Mucosa of descending colon (tissue), 3 donors: ENCODE measurements at regions not wholly inside any gene's neighbourhood (a gene's known extent, or its start where the extent isn't known, plus 50 kb on each side); places are given as distances from the start of the nearest gene placed in this dataset.

Experiments used
- ATAC-seq: fragments of 200-7000 bp; cut with Tn5 transposase; one replicate; pipeline ENCODE4 v1.9.1; 2020; ENCODE audit warnings: mild to moderate bottlenecking, moderate library complexity
- DNase-seq, 3 donors: peaks; one replicate each; pipeline ENCODE4 v3.0.0-alpha.2; 2020
- H3K36me3 ChIP-seq: fragments of 200-600 bp; one replicate; pipeline ENCODE4 v1.8.0; 2021; ENCODE audit warnings: low read depth, mild to moderate bottlenecking
- H3K4me1 ChIP-seq: fragments of 200-600 bp; one replicate; pipeline ENCODE4 v1.8.0; 2021; ENCODE audit warnings: low read depth, mild to moderate bottlenecking
- H3K4me3 ChIP-seq: fragments of 200-600 bp; one replicate; pipeline ENCODE4 v1.8.0; 2021; ENCODE audit warnings: mild to moderate bottlenecking
- H3K9me3 ChIP-seq: fragments of 200-600 bp; one replicate; pipeline ENCODE4 v1.8.0; 2021; ENCODE audit warnings: mild to moderate bottlenecking
- CTCF ChIP-seq: fragments of 200-600 bp; IDR thresholded peaks from one replicate; pipeline ENCODE4 v1.8.0; 2022; ENCODE audit warnings: antibody characterized with exemption, mild to moderate bottlenecking
- intact Hi-C, 2 donors: fragments of 100-400 bp; cut with DNase I in 1 of 2; cut with micrococcal nuclease in 1 of 2; formaldehyde crosslinking; loops; one replicate each; pipeline versions ENCODE4 v1.11.0 to v1.11.1; 2022; cut with DNase I, micrococcal nuclease
- donor health status: DM: no; HTN: no; CAD: no; lungs with moderate emphysema.
- donor health status: DM: no; HTN: no; CAD: no.
- donor health status: DM: no; HTN: yes; CAD: no.

GRCh38 chr1:208895820-208896219, 651.6 kb upstream of the PLXNA2 start:
- DNase-seq (no peak), ATAC-seq (no peak)
- no peak for TF ChIP-seq CTCF
- Histone ChIP-seq H3K4me1 (no peaks in the 10 kb centered on the region), H3K36me3 (no peaks in the 10 kb centered on the region), H3K9me3 (no peaks in the 10 kb centered on the region), H3K4me3 (no peak overlapping the region)
- intact Hi-C loops, result no loop called here

GRCh38 chr1:208896768-208897167, 652.6 kb upstream of the PLXNA2 start:
- no peak overlapping the region for H3K4me3 ChIP-seq
- H3K4me1 ChIP-seq, result no peaks in the 10 kb centered on the region
- no peaks in the 10 kb centered on the region for H3K9me3 ChIP-seq
- no peaks in the 10 kb centered on the region for H3K36me3 ChIP-seq
- ATAC-seq, result no peak
- DNase-seq, result no peak
- intact Hi-C loops, result no loop called here
- no peak for TF ChIP-seq CTCF

GRCh38 chr1:208899438-208899837, 655.3 kb upstream of the PLXNA2 start:
- Histone ChIP-seq H3K4me1 (no peaks in the 10 kb centered on the region), H3K36me3 (no peaks in the 10 kb centered on the region), H3K9me3 (no peaks in the 10 kb centered on the region), H3K4me3 (no peak overlapping the region)
- intact Hi-C loops, result no loop called here
- ATAC-seq (no peak), DNase-seq (no peak)
- TF ChIP-seq CTCF, result no peak

- ATAC-seq (no peak), DNase-seq (no peak)
- Histone ChIP-seq H3K4me3 (no peak overlapping the region), H3K36me3 (no peaks in the 10 kb centered on the region), H3K4me1 (no peaks in the 10 kb centered on the region), H3K9me3 (no peaks in the 10 kb centered on the region)
- intact Hi-C loops, result no loop called here
- TF ChIP-seq CTCF, result no peak
These were observed 659.2 kb upstream of the PLXNA2 start for GRCh38 chr1:208903251-208903905.

GRCh38 chr1:208907790-208908189, 663.6 kb upstream of the PLXNA2 start:
- H3K4me3 ChIP-seq, result no peak overlapping the region
- ATAC-seq (no peak), DNase-seq (no peak)
- H3K9me3 ChIP-seq, result no peaks in the 10 kb centered on the region
- no peaks in the 10 kb centered on the region for H3K36me3 ChIP-seq
- intact Hi-C loops, result no loop called here
- H3K4me1 ChIP-seq, result no peaks in the 10 kb centered on the region
- TF ChIP-seq CTCF, result no peak
